ENCODE measurements at regions not wholly inside any gene's neighbourhood (a gene's known extent, or its start where the extent isn't known, plus 50 kb on each side); places are given as distances from the start of the nearest gene placed in this dataset.
"Not testable (repeated sequence)": the region's sequence is repeated elsewhere in the genome, so short reads cannot be mapped to it uniquely, and the experiment has no call there.

DNA sequence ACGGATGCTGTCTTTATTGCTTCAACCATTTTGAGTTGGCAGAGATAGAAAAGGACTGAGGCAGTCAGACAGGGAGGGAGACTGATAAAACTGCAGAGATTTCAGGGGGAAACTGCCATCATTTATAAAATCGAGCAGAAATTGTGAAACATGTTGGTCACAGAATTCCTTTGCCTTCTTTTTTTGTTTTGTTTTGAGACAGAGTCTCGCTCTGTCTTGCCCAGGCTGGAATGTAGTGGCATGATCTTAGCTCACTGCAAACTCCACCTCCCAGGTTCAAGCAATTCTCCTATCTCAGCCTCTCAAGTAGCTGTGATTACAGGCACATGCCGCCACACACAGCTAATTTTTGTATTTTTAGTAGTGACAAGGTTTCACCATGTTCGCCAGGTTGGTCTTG, 273.7 kb upstream of the USP9Y start:
- intact Hi-C loops (cut with micrococcal nuclease) = no loop called here
- Mint-ChIP-seq H3K4me1 (ENCODE audit: low read depth) (no peaks in the 10 kb centered on the region), H3K27me3 (peaks cover under 1% of the 10 kb centered on the region), H3K27ac (no peak overlapping the region), H3K9me3 (no peaks in the 10 kb centered on the region), H3K4me3 (no peak overlapping the region), H3K36me3 (no peaks in the 10 kb centered on the region)
- DNase-seq = no peak
- CTCF ChIA-PET = no interaction called here
- POLR2A ChIA-PET = no interaction called here

DNA sequence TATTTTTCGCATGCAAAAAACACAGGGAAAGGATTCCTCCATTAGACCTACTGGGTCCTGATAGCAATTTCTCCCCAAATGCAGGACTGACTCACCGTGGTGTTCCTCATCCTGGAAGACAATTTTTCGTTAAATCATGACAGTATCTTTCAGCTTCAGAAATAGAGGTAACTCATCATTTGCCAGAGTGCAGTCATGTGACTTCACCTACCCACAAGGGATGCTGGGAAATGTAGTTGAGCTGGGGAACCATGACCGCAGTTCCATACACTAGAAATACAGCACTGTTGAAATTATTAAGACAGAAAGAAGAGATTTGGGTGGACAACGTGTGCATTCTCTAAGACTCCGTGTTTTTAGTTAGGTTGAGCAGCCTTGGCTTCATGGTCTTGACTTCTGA, 269.5 kb upstream of the USP9Y start:
- intact Hi-C loops (cut with micrococcal nuclease) = no loop called here
- no peak overlapping the region for H3K27ac Mint-ChIP-seq
- POLR2A ChIA-PET = no interaction called here
- H3K4me3 Mint-ChIP-seq = no peak overlapping the region
- no peaks in the 10 kb centered on the region for H3K9me3 Mint-ChIP-seq
- CTCF ChIA-PET = interaction anchor here (0.6 kb wide), 1 partner anchor 85 kb away, joined by 3 read pairs; no protein-coding TSS in a partner anchor
- no peaks in the 10 kb centered on the region for H3K4me1 Mint-ChIP-seq (ENCODE audit: low read depth)
- no peak for DNase-seq
- H3K27me3 Mint-ChIP-seq = no peaks in the 10 kb centered on the region
- H3K36me3 Mint-ChIP-seq = no peaks in the 10 kb centered on the region

DNA sequence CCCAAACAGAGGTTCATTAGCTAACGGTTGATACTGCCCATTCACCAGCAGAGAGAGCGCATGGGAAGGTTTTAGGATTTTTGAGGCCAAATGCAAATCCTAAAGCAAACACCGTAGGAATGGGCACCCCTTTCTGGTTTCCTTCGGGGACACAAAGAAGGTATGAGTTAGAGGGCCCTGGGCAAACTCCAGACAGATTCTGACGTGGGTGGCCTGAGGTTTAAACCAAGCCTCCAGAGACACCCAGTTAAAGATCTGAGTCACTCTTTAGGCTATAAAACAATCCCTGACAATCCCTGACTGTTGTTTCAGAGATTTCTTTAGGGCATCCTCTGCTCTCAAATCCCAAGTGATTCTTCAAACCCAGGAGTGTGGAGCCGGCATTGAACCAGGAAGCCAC, 262.2 kb upstream of the USP9Y start:
- DNase-seq; H3K27me3 Mint-ChIP-seq; H3K36me3 Mint-ChIP-seq; H3K9me3 Mint-ChIP-seq; H3K27ac Mint-ChIP-seq; POLR2A ChIA-PET; CTCF ChIA-PET; intact Hi-C loops (cut with micrococcal nuclease); H3K4me3 Mint-ChIP-seq; H3K4me1 Mint-ChIP-seq (ENCODE audit: low read depth): not testable (repeated sequence)

DNA sequence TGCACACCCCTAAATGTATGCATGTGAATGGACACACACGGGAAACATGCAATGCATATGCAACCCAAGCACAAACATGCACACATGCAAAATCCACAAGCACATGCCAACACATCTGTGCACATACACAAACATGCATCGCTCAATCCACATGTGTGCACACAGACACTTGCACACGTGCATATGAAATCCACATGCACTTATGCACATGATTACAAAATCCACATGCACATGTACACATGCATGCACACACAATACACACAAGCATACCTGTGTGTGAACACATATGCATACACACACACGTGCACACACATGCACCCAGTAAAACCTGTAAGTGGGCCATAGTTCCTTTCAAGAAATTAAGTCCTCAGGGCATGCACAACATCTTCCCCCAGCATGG, 256.8 kb upstream of the USP9Y start:
- no peak for DNase-seq
- H3K36me3 Mint-ChIP-seq = no peaks in the 10 kb centered on the region
- no peaks in the 10 kb centered on the region for H3K27me3 Mint-ChIP-seq
- H3K4me3 Mint-ChIP-seq = no peak overlapping the region
- intact Hi-C loops (cut with micrococcal nuclease) = no loop called here
- ChIA-PET CTCF (no interaction called here), POLR2A (no interaction called here)
- no peaks in the 10 kb centered on the region for H3K4me1 Mint-ChIP-seq (ENCODE audit: low read depth)
- H3K27ac Mint-ChIP-seq = no peak overlapping the region
- H3K9me3 Mint-ChIP-seq = peaks cover 5% of the 10 kb centered on the region

DNA sequence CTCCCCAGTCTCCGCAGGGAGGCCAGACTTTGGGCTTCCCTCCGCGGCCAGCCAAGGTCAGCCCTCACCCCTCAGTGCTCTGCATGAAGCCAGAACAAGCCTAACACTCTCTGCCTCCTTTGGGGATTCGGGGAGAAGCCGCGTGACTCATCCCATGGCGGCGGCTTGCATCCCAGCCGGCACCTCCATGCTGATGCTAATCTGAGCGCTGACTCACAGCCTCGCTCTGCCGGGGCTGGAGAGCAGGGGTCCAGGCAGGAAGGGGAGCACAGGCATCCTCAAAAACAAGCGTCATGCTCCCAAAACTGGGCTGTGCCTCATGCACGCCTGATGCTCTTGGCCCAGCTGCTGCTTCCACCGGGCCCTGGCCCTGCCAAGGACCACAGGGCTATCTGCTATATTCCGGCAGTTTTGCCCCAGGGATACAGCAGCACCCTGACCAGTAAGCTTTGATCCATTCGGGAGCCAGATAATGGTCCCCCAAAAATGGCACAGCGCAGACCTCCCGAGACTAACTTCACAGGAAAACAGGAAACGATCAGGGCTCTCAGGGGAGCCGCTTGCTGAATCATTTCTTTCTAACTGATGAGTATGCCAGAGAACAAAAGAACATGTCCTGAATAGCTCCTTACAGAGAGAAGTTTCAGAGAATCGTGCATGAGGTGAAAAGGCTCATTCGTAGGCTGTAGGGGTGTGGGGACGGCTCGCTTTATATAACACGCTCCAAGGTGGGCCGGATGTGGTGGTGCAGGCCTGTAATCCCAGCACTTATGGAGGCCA, 254.4 kb upstream of the USP9Y start:
- not testable (repeated sequence) for H3K4me1 Mint-ChIP-seq (ENCODE audit: low read depth); H3K9me3 Mint-ChIP-seq

DNA sequence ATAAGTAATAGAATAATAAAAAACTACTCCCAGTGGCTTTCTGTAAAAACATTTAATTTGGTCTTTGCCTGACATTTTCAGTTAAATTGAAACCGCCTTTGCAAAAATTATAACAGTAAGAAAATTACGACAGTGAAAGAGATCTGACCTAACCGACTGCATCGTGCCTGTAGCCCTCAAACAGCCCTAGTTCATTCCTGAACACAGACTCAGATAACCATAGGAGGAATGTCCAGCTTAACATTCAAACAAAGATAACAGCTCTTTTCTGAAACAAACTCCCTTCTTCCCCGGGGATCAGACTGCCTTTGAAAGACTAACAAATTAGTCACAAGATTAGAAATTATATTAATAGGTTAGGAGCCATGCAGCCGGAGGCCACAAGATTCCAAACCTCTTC, 252.5 kb upstream of the USP9Y start:
- POLR2A ChIA-PET; H3K27me3 Mint-ChIP-seq; intact Hi-C loops (cut with micrococcal nuclease); H3K9me3 Mint-ChIP-seq; H3K36me3 Mint-ChIP-seq; H3K4me3 Mint-ChIP-seq; H3K27ac Mint-ChIP-seq; H3K4me1 Mint-ChIP-seq (ENCODE audit: low read depth); DNase-seq; CTCF ChIA-PET: not testable (repeated sequence)

More for the DNA sequence above, 254.4 kb upstream of the USP9Y start:
- H3K27me3 Mint-ChIP-seq; H3K36me3 Mint-ChIP-seq; H3K27ac Mint-ChIP-seq; intact Hi-C loops (cut with micrococcal nuclease); H3K4me3 Mint-ChIP-seq; DNase-seq; POLR2A ChIA-PET: not testable (repeated sequence)
- CTCF ChIA-PET = interaction anchor here (1.4 kb wide), 1 partner anchor 56 kb away, joined by 4 read pairs; no protein-coding TSS in a partner anchor

DNA sequence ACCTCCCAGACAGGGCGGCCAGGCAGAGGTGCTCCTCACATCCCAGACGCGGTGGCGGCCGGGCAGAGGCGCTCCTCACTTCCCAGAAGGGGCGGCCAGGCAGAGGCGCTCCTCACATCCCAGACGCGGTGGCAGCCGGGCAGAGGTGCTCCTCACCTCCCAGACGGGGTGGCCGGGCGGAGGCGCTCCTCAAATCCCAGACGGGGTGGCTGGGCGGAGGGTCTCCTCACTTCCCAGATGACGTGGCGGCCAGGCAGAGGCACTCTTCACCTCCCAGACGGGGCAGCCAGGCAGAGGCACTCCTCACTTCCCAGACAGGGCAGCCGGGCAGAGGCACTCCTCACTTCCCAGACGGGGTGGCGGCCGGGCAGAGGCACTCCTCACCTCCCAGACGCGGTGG, 247.7 kb upstream of the USP9Y start:
- DNase-seq; H3K4me3 Mint-ChIP-seq; intact Hi-C loops (cut with micrococcal nuclease); H3K4me1 Mint-ChIP-seq (ENCODE audit: low read depth); H3K9me3 Mint-ChIP-seq; H3K27ac Mint-ChIP-seq; H3K36me3 Mint-ChIP-seq; POLR2A ChIA-PET; CTCF ChIA-PET; H3K27me3 Mint-ChIP-seq: not testable (repeated sequence)

DNA sequence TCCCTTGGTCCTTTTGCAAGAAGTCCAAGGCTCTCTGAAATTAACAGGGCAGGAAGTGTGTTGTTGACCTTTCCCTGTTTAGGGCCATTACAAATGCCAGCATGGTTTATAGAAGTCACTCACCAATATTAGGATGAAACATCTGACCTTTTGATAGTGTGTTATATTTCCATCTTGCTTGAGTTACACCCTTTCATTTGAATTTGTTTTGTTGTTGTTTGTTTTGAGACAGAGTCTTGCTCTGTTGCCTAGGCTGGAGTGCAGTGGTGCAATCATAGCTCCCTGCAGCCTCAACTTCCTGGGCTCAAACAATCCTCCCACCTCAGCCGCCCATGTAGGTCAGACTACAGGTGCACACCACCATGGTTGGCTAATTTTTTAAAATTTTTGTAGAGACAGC, 241.1 kb upstream of the USP9Y start:
- no peaks in the 10 kb centered on the region for H3K27me3 Mint-ChIP-seq
- ChIA-PET POLR2A (no interaction called here), CTCF (no interaction called here)
- no peak for DNase-seq
- H3K27ac Mint-ChIP-seq = no peak overlapping the region
- H3K4me1 Mint-ChIP-seq (ENCODE audit: low read depth) = no peaks in the 10 kb centered on the region
- intact Hi-C loops (cut with micrococcal nuclease) = no loop called here
- H3K4me3 Mint-ChIP-seq = no peak overlapping the region
- no peaks in the 10 kb centered on the region for H3K9me3 Mint-ChIP-seq
- H3K36me3 Mint-ChIP-seq = no peaks in the 10 kb centered on the region

DNA sequence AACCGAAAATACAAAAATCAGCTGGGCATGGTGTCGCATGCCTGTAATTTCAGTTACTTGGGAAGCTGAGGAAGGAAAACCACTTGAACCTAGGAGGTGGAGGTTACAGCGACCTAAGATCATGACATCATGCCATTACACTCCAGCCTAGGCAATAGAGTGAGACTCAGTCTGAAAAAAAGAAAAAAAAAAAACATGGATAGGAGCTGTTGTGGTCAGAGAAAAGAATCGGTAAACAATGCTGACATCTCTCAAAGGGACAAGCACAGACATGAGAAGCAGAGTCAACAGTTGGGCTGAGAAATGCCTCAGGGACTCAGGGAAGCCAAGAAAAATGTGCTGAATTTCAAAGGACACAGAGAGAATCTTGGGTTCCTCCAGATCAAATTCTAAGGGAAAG, 236.9 kb upstream of the USP9Y start:
- Mint-ChIP-seq H3K36me3 (peaks cover 2% of the 10 kb centered on the region), H3K4me3 (no peak overlapping the region)
- CTCF ChIA-PET = no interaction called here

DNA sequence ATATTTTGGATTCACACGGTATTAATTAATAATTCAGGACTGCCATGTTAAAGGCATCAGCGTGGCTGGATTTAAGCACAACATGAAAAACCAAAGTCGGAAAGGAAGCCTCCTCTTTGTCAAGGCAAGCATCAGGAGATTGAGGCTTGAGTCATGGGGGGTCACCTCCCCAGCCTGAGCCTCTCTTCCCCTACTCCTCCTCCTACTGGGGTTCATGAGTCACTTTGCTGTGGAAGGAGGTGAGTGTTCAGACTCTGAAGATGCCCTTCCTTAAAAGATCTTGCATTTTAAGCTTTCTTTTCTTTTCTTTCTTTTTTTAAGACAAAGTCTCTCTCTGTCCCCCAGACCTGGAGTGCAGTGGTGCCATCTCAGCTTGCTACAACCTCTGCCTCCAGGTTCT, 235.3 kb upstream of the USP9Y start:
- Mint-ChIP-seq H3K36me3 (peaks cover 2% of the 10 kb centered on the region), H3K4me3 (no peak overlapping the region), H3K27ac (no peak overlapping the region), H3K9me3 (peaks cover 22% of the 10 kb centered on the region), H3K4me1 (ENCODE audit: low read depth) (no peaks in the 10 kb centered on the region), H3K27me3 (no peaks in the 10 kb centered on the region)
- intact Hi-C loops (cut with micrococcal nuclease) = no loop called here
- POLR2A ChIA-PET = no interaction called here
- CTCF ChIA-PET = no interaction called here
- DNase-seq = no peak

More for the DNA sequence above, 236.9 kb upstream of the USP9Y start:
- no peaks in the 10 kb centered on the region for H3K27me3 Mint-ChIP-seq
- intact Hi-C loops (cut with micrococcal nuclease) = no loop called here
- no peak for DNase-seq
- H3K27ac Mint-ChIP-seq = no peak overlapping the region
- H3K9me3 Mint-ChIP-seq = peaks cover 14% of the 10 kb centered on the region
- H3K4me1 Mint-ChIP-seq (ENCODE audit: low read depth) = no peaks in the 10 kb centered on the region
- POLR2A ChIA-PET = no interaction called here

DNA sequence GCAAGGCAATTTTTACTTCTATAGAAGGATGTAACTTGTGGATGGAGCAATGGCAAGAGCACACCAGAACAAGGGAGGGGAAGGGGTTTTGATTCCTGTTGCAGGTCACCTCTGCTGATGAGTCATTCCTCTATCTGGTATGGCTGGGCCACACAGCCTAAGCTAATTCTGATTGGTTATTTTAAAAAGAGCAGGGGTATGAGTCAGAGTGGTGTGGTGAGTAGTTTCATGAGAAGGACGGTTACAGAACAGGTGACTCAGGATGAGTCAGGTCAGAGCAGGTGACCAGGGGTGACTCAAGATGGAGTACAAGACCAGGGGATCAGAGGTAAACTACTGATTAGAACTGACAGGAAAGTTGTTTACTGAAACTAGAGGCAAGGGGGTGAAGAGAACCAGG, 231.9 kb upstream of the USP9Y start:
- Mint-ChIP-seq H3K4me3 (no peak overlapping the region), H3K36me3 (peaks cover 2% of the 10 kb centered on the region), H3K4me1 (ENCODE audit: low read depth) (no peaks in the 10 kb centered on the region), H3K9me3 (peaks cover 22% of the 10 kb centered on the region), H3K27ac (peak overlapping the region; percentile 45), H3K27me3 (no peaks in the 10 kb centered on the region)
- intact Hi-C loops (cut with micrococcal nuclease) = no loop called here
- DNase-seq = peak; percentile 9
- ChIA-PET POLR2A (no interaction called here), CTCF (no interaction called here)

DNA sequence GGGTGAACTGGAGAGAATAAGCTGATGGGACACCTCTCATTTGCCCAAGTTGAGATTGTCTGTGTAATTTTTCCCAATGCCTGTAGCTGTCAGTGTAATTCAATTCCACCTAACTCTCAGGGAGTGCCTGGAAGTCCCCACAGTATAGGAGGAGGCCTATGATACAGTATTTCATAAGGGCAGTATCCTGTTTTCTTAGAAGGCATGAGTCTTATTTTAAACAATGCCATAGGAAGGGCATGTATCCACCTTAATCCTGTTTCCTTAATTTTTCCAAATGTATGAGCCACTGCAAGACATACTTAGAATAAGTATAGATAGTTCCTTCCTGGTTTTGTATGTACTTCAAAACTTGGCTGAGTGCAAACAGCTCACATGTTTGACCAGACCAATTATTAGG, 226.6 kb upstream of the USP9Y start:
- Mint-ChIP-seq H3K27ac (no peak overlapping the region), H3K4me3 (no peak overlapping the region), H3K27me3 (no peaks in the 10 kb centered on the region), H3K9me3 (peaks cover 5% of the 10 kb centered on the region), H3K4me1 (ENCODE audit: low read depth) (peaks cover 3% of the 10 kb centered on the region), H3K36me3 (no peaks in the 10 kb centered on the region)
- no peak for DNase-seq
- POLR2A ChIA-PET = no interaction called here
- CTCF ChIA-PET = no interaction called here
- intact Hi-C loops (cut with micrococcal nuclease) = no loop called here

DNA sequence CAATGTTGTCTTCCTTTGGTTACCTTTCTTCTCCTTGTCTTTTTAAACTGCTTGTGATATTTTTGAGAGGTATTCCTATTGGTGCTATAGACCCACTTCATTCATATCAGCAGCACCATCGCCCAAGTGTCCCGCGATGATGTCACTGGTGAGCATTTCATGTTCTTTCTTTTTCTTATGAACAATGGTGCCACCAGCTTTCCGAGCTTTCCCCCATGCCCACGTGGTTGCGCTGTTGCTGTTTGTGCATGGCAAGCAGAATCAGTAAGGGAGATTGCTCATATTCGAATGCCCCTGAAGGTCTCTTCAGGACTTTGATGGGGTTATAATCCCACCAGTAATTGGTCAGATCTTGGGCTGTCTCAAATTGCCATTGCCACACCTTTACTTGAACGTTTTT, 221.6 kb upstream of the USP9Y start:
- CTCF ChIA-PET = no interaction called here
- no peak overlapping the region for H3K4me3 Mint-ChIP-seq
- intact Hi-C loops (cut with micrococcal nuclease) = loop anchor here (1.0 kb wide), 1 partner anchor 142 kb away; no protein-coding TSS in a partner anchor

More for the DNA sequence above, 221.6 kb upstream of the USP9Y start:
- Mint-ChIP-seq H3K36me3 (no peaks in the 10 kb centered on the region), H3K27me3 (no peaks in the 10 kb centered on the region), H3K9me3 (peaks cover under 1% of the 10 kb centered on the region), H3K27ac (no peak overlapping the region), H3K4me1 (ENCODE audit: low read depth) (peaks cover 3% of the 10 kb centered on the region)
- POLR2A ChIA-PET = no interaction called here
- peak; percentile 63 for DNase-seq

Measured in activated CD4-positive, alpha-beta memory T cell treated with anti-CD3 and anti-CD28 coated beads for 36 hours (primary cell).